ENCODE measurements at regions not wholly inside any gene's neighbourhood (a gene's known extent, or its start where the extent isn't known, plus 50 kb on each side); places are given as distances from the start of the nearest gene placed in this dataset.

DNA sequence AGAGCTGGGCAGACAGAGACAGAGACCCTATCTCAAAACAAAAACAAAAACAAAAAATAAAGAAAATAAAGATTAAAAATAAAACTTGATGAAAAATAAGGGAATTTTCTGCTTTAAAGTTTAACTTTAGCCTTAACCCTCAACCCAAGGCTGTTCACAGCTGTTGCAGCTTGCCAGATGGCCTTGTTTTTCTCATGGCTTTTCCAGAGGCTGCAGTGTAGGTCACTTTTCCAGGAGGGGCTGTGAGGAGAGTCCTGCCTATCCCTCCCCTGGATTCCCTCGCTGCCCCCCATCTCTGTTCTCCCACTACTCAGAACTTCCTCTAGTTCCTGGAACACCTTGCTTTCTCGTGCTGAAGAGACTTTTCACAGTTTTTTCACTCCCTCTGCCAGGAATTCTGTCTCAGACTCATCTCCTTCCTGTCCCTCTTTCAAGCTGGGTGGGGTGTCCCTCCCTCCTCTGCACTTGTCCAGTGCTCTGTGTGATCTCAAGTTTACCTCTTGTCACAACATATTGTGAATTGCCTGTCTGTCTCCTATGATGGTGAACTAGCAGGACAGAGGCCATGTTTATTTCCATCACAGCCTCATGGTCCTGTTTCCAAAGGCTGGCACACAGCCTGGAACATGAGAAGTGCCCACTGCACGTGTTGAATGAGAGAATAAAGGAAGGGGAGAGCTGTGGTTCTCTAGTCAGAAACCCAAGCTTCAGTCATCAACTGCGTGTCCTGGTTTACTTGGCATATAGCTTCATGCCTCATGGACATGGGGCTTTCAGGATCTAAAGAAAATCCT is 69.9 kb upstream of the MSI2 start:
- TF ChIP-seq, protein P1, sequence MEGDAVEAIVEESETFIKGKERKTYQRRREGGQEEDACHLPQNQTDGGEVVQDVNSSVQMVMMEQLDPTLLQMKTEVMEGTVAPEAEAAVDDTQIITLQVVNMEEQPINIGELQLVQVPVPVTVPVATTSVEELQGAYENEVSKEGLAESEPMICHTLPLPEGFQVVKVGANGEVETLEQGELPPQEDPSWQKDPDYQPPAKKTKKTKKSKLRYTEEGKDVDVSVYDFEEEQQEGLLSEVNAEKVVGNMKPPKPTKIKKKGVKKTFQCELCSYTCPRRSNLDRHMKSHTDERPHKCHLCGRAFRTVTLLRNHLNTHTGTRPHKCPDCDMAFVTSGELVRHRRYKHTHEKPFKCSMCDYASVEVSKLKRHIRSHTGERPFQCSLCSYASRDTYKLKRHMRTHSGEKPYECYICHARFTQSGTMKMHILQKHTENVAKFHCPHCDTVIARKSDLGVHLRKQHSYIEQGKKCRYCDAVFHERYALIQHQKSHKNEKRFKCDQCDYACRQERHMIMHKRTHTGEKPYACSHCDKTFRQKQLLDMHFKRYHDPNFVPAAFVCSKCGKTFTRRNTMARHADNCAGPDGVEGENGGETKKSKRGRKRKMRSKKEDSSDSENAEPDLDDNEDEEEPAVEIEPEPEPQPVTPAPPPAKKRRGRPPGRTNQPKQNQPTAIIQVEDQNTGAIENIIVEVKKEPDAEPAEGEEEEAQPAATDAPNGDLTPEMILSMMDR (IDR thresholded peaks at IDR 0.05 in 8 of 11, conservative IDR thresholded peaks at IDR 0.05 in 3 of 11) = no peak
- TF ChIP-seq POLR2A (IDR thresholded peaks at IDR 0.05) (no peak), POLR2AphosphoS5 (IDR thresholded peaks at IDR 0.05) (no peak)
